HG02870 (cell line): ENCODE measurements at regions not wholly inside any gene's neighbourhood (a gene's known extent, or its start where the extent isn't known, plus 50 kb on each side); places are given as distances from the start of the nearest gene placed in this dataset.
"Not testable (repeated sequence)": the region's sequence is repeated elsewhere in the genome, so short reads cannot be mapped to it uniquely, and the experiment has no call there.

Experiments used
- ATAC-seq: cut with Tn5 transposase; IDR thresholded peaks from one replicate; pipeline ENCODE4 v1.9.1; 2021; ENCODE audit warnings: mild to moderate bottlenecking, moderate library complexity; ENCODE audit not compliant: unreplicated experiment

- ATAC-seq = no peak
Observed at GRCh38 chr16:17945080-17945601, 391.4 kb downstream of the NPIPA8 start.

- ATAC-seq = no peak
Observed at GRCh38 chr16:17944345-17944744, 392.2 kb downstream of the NPIPA8 start.

DNA sequence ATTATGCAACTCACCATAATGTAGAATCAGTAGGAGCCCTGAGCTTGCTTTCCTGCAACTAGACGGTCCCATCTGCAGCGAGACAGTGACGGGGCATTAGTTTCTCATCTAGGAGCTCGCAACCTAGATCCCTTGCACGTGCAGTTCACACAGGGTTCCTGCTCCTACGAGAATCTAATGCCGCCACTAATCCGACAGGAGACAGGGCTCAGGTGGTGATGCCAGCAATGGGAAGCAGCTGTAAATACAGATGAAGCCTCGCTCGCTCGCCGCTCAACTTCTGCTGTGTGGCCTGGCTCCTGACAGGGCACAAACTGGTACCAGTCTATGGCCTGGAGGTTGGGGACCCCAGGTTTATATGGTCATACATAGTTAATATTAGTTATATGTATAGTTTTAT, 394.5 kb downstream of the NPIPA8 start:
- ATAC-seq = no peak

- no peak for ATAC-seq
Observed at GRCh38 chr16:17940584-17941364, 395.8 kb downstream of the NPIPA8 start.

GRCh38 chr16:17939723-17940122, 396.8 kb downstream of the NPIPA8 start:
- peak; percentile 48 for ATAC-seq

DNA sequence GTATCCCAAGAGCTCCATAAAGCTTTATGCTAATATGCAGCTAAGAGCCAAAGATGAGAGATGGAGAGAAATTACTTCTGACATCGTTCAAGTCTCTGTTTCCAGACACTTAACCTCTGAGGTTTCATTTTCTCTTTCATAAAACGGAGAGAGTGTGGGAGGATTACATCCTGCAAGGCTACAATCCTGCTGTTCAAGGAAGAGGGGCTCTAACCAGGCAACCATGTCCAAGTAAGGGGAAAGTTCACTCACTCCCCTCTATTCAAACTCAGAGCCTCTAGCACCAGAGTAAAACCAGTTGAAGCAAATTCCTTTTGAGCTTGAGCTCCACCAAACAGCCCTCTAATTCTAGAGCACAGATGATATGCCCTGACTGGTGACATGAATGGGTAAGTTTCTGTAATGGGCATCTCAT, 397.4 kb downstream of the NPIPA8 start:
- peak; percentile 44 for ATAC-seq

GRCh38 chr16:17938546-17938945, 398.0 kb downstream of the NPIPA8 start:
- ATAC-seq = no peak

- no peak for ATAC-seq
Observed at GRCh38 chr16:17936766-17937402, 399.7 kb downstream of the NPIPA8 start.

DNA sequence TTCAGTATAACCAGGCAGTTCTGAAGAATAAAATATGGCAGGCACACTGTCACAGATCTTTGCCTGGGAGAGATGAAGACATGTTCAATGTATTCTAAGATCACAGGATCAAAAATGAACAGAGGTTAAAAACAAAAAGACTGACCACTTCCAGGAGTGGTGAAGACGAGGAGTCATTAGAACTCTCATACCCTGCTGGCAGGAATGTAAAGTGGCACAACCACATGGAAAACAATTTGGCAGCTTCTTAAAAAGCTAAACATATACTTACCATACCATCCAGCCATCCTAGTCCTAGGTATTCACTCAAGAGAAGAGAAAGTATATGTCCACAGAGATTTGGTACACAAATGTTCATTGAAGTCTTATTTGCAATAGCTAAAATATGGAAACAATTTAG, 406.3 kb downstream of the NPIPA8 start:
- no peak for ATAC-seq

DNA sequence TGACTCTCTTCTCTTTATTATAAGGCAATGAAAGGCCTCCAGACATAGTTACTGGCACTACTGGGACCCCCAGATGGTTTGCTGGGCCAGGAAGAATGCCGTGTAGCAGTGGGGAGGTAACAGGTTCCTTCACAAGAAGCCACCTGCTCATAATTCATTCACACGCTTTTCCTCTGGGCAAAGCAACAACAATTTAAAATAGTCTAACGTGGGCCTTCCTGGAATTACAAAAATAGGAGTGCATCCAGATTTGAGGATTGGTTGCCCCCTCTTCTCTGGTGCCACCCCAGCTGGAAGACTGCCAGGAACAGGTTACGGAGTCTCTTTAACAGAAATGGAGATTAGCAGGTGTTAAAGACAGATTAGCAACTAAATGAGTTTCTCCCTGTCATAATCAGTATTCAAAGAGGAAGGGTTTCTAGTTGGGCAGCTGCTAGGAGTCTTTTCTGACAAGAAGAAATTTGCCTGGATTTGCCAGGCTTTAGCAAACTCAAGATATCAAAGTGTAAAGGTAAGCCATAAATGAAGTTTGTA, 409.6 kb downstream of the NPIPA8 start:
- ATAC-seq = no peak

DNA sequence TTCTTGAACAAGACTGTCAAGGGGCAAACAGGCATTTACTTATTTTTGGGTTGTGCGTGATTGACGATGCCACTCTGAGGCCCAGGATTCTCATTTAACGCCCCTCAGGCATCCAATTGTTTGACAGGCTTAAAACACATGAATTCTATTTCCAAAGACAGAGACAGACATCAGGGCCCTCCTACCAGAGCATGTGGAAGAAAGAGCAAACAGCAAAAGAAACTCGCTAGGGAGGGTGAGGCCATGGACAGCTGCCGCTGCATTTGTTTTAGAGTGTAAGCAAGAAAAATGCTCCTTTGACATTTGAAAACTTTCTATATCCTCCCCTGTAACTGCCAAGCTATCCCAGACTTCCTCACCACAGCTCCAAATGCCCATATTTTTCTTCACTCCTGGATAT, 410.1 kb downstream of the NPIPA8 start:
- no peak for ATAC-seq

DNA sequence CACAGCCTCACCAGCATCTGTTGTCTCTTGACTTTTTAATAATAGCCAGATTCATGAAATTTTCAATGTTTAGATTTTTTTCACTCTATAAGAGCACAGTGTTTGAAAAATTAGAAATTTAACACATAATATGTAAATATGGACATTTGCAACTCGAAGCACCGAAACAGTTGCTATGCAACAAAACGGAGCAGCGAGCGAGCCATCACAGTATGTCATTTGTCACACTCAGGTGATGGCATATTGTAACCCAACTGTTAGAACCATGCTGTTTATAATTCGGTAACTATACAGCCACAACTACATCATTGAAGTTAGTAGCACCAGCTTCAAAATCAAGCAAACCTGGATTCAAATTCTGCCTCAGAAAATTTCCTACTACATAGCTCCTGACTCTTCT, 410.8 kb downstream of the NPIPA8 start:
- ATAC-seq = no peak

DNA sequence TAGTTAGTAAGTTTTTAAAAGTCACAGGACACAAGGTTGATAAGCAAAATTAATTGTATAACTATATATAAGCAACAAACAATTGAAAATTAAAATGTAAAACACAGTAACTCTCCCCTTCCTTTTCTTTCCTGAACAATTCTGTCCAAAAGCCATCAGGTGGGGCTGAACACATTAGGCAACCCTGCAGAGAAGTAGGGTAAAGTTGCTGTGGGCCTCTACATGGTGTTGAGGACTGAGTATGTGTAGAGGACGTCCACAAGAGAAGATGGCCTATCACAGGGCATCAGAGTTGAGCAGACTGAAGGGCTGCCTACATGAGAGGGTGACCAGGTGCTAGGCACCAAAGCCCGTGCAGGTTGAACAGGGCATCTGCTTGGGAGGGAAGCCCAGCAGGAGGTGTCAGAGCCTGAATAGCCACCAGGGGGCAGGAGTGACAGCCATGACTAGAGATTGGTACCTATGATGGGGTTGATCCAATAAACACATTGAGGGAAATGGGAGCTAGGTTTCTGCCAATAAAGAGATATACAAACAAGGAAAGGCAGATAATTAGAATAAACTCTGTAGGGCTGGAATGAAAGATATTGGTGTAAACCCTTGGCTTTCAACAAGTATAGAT, 415.1 kb downstream of the NPIPA8 start:
- no peak for ATAC-seq

DNA sequence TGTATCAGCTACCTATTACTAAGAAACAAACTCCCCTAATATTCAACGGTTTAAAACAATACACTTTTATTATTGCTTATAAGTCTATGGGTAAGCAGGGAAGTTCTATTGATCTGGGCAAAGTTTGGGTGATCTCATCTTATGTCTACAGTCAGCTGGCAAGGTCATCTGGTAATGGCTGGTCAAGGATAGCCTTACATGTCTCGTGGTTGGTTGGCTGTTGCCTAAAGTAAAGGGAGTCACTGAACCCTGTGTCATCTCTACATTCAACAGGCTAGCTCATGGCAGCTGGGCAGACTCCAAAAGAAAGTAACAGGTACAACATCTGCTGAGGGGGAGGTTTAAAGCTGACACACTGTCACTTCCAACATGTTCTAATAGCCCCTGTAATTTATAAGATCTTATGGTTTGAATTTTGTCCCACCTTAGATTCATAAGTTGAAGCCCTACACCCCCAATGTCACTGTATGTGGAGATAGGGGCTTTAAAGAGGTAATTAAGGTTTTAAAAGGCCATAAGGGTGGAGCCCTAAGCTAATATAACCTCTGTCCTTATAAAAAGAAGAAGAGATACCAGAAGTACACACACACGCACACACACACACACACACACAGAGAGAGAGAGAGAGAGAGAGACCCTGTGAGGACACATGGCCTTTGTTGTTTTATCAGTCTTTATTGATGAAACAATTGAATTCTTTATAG, 419.1 kb downstream of the NPIPA8 start:
- no peak for ATAC-seq

GRCh38 chr16:17915791-17916190, 420.7 kb downstream of the NPIPA8 start:
- ATAC-seq = no peak

DNA sequence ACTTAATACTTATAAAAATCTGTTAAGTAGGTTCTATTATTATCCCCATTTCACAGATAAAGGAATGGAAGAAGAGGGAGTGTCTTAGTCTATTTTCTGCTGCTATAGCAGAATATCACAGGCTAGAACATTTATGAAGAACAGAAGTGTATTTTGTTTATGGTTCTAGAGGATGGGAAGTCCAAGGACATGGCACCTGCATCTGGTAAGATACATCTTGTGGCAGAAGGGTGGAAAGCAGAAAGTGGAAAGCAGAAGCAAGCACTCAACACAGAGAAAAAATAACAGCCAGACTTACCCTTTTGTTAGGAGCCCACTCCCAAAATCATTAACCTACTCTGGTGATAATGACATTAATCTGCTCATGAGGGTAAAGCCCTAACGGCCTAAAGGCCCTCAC, 422.4 kb downstream of the NPIPA8 start:
- no peak for ATAC-seq

GRCh38 chr16:17911578-17911977, 425.0 kb downstream of the NPIPA8 start:
- ATAC-seq = not testable (repeated sequence)

DNA sequence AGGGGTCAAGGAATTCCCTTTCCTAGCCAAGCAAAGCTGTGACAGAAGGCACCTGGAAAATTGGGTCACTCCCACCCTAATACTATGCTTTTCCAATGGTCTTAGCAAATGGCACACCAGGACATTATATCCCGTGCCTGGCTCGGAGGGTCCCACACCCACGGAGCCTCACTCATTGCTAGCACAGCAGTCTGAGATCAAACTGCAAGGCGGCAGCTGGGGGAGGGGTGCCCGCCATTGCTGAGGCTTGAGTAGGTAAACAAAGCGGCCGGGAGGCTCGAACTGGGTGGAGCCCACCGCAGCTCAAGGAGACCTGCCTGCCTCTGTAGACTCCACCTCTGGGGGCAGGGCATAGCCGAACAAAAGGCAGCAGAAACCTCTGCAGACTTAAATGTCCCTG, 429.9 kb downstream of the NPIPA8 start:
- not testable (repeated sequence) for ATAC-seq

- ATAC-seq = no peak
Observed at GRCh38 chr16:17901309-17901708, 430.5 kb upstream of the XYLT1 start.

DNA sequence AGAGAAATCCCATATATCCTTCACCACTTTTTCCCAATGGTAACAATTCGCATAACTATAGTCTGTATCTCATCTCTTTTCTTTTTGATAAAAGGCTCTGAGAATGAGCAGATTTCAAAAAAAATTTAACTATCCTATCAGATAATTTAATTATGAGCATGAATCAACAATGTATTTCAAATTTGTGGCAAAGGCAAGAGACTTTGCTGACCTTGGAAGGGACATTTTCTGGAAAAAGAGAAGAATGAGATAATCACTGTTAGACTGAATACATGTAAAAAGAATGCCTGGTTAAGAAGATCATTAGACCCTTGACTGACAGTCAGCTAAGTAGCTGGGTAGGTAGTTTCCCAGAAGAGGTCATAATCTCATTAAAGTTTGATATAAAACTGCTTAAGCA, 428.4 kb upstream of the XYLT1 start:
- no peak for ATAC-seq

DNA sequence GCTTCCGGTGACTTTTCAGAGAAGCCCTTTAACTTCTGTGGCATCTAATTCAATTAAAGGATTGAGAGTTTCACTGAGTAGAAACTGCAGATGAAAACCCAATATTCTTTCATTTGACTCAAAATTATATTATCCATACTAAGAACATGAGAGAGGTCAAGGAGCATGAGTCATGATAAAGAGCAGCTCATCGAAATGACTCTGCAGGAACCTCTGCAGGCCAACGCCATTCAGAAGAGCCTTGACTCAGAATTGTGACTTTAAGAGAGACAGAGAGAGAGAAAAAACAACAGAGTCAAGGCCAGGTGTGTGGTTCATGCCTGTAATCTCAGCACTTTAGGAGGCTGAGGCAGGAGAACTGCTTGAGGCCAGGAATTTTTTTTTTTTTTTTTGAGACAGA, 417.2 kb upstream of the XYLT1 start:
- no peak for ATAC-seq
